Liver (tissue), 8 donors: ENCODE measurements at regions not wholly inside any gene's neighbourhood (a gene's known extent, or its start where the extent isn't known, plus 50 kb on each side); places are given as distances from the start of the nearest gene placed in this dataset.

ENCODE experiments used
- DNase-seq: peaks from one replicate; pipeline ENCODE4 v3.0.0-alpha.2; 2017; ENCODE audit warnings: low spot score
- H3K27ac ChIP-seq, 2 donors: one replicate each; pipeline ENCODE4 v1.7.0; 2013; ENCODE audit warnings: inconsistent platforms in 2 of 2, low read length in 2 of 2, control low read depth in 1 of 2, low read depth in 1 of 2, mild to moderate bottlenecking in 1 of 2
- H3K27me3 ChIP-seq, 4 donors: one replicate each; pipeline versions ENCODE4 v1.6.1 to v1.7.0; 2013; ENCODE audit warnings: low read length in 3 of 4, inconsistent platforms in 1 of 4, mild to moderate bottlenecking in 1 of 4, moderate library complexity in 1 of 4; ENCODE audit not compliant: control insufficient read depth in 4 of 4, insufficient read depth in 4 of 4
- H3K36me3 ChIP-seq, 4 donors: one replicate each; pipeline versions ENCODE4 v1.6.1 to v1.7.0; 2013; ENCODE audit warnings: low read length in 3 of 4, mild to moderate bottlenecking in 3 of 4, low read depth in 1 of 4, moderate library complexity in 1 of 4; ENCODE audit not compliant: control insufficient read depth in 4 of 4, insufficient read depth in 3 of 4
- H3K4me1 ChIP-seq, 4 donors: one replicate each; pipeline versions ENCODE4 v1.6.1 to v1.7.0; 2013; ENCODE audit warnings: low read length in 3 of 4, mild to moderate bottlenecking in 3 of 4, moderate library complexity in 1 of 4; ENCODE audit not compliant: control insufficient read depth in 4 of 4, insufficient read depth in 4 of 4
- H3K4me3 ChIP-seq, 3 donors: one replicate each; pipeline versions ENCODE4 v1.6.1 to v1.7.0; 2013; ENCODE audit warnings: low read length in 3 of 3, control low read depth in 1 of 3, low read depth in 1 of 3, mild to moderate bottlenecking in 1 of 3
- H3K9ac ChIP-seq, 2 donors: one replicate each; pipeline ENCODE4 v1.7.0; 2013; ENCODE audit warnings: low read length in 2 of 2, mild to moderate bottlenecking in 2 of 2, moderate library complexity in 2 of 2, control low read depth in 1 of 2, low read depth in 1 of 2
- H3K9me3 ChIP-seq, 4 donors: one replicate each; pipeline versions ENCODE4 v1.6.1 to v1.7.0; 2013; ENCODE audit warnings: low read length in 3 of 4; ENCODE audit not compliant: control insufficient read depth in 4 of 4
- ATF3 ChIP-seq: IDR thresholded peaks from 2 replicates; pipeline ENCODE4 v1.6.1; 2016; ENCODE audit warnings: antibody characterized with exemption
- CTCF ChIP-seq: fragments of 150-350 bp; IDR thresholded peaks from 2 replicates; pipeline ENCODE4 v1.5.1; 2017; ENCODE audit warnings: improper control_type of control experiment, low read depth, low read length; ENCODE audit not compliant: missing input control
- EGR1 ChIP-seq, 2 donors: IDR thresholded peaks; 2 replicates each; pipeline ENCODE4 v1.6.1; 2016 to 2018; ENCODE audit warnings: antibody characterized with exemption in 2 of 2, low read depth in 2 of 2
- FOXA1 ChIP-seq: IDR thresholded peaks from 2 replicates; pipeline ENCODE4 v1.6.1; 2016; ENCODE audit warnings: antibody characterized with exemption
- FOXA2 ChIP-seq: IDR thresholded peaks from 2 replicates; pipeline ENCODE4 v1.6.1; 2016; ENCODE audit warnings: antibody characterized with exemption
- GABPA ChIP-seq, 2 donors: IDR thresholded peaks in 1 of 2; conservative IDR thresholded peaks in 1 of 2; 2 replicates each; pipeline ENCODE4 v1.6.1; 2016; ENCODE audit warnings: antibody characterized with exemption in 2 of 2, mild to moderate bottlenecking in 1 of 2, moderate library complexity in 1 of 2
- HNF4A ChIP-seq, 2 donors: conservative IDR thresholded peaks; 2 replicates each; pipeline ENCODE4 v1.6.1; 2016; ENCODE audit warnings: antibody characterized with exemption in 2 of 2, mild to moderate bottlenecking in 2 of 2
- HNF4G ChIP-seq: IDR thresholded peaks from 2 replicates; pipeline ENCODE4 v1.6.1; 2016; ENCODE audit warnings: antibody characterized with exemption
- JUND ChIP-seq, 2 donors: IDR thresholded peaks; 2 replicates each; pipeline ENCODE4 v1.6.1; 2016; ENCODE audit warnings: antibody characterized with exemption in 2 of 2
- MAX ChIP-seq: IDR thresholded peaks from 2 replicates; pipeline ENCODE4 v1.6.1; 2016; ENCODE audit warnings: antibody characterized with exemption
- NR2F2 ChIP-seq: IDR thresholded peaks from 2 replicates; pipeline ENCODE4 v1.6.1; 2016; ENCODE audit warnings: antibody characterized with exemption
- RAD21 ChIP-seq, 2 donors: IDR thresholded peaks; 2 replicates each; pipeline ENCODE4 v1.6.1; 2016; ENCODE audit warnings: antibody characterized with exemption in 2 of 2, mild to moderate bottlenecking in 2 of 2
- RXRA ChIP-seq, 2 donors: IDR thresholded peaks; 2 replicates each; pipeline ENCODE4 v1.6.1; 2017 to 2018; ENCODE audit warnings: antibody characterized with exemption in 2 of 2, mild to moderate bottlenecking in 1 of 2
- SP1 ChIP-seq: IDR thresholded peaks from 2 replicates; pipeline ENCODE4 v1.6.1; 2018; ENCODE audit warnings: antibody characterized with exemption, mild to moderate bottlenecking
- TAF1 ChIP-seq: conservative IDR thresholded peaks from 2 replicates; pipeline ENCODE4 v1.6.1; 2016; ENCODE audit warnings: antibody characterized with exemption, mild to moderate bottlenecking
- YY1 ChIP-seq: IDR thresholded peaks from 2 replicates; pipeline ENCODE4 v1.6.1; 2016; ENCODE audit warnings: antibody characterized with exemption, mild to moderate bottlenecking
- ZBTB33 ChIP-seq: IDR thresholded peaks from 2 replicates; pipeline ENCODE4 v1.6.1; 2016; ENCODE audit warnings: antibody characterized with exemption
- WGBS: extraction: QIAGEN DNeasy Blood & Tissue Kit; methylation state at CpG from one replicate; pipeline ENCODE4 v1.1.7; 2013; 5-methylcytosine and 5-hydroxymethylcytosine counted together
- donor health status: healthy.
- donor health status: healthy.
- donor health status: healthy.
- donor health status: healthy.
- donor health status: healthy.

GRCh38 chr20:48171626-48172356, 386.5 kb upstream of the SULF2 start:
- no peaks in the 10 kb centered on the region for H3K36me3 ChIP-seq
- H3K9ac ChIP-seq = no peak overlapping the region
- no peak overlapping the region for H3K4me3 ChIP-seq
- no peaks in the 10 kb centered on the region for H3K4me1 ChIP-seq
- peaks cover 0 to 6% (median 4%) of the 10 kb centered on the region in 4 donors for H3K9me3 ChIP-seq
- TF ChIP-seq ZBTB33 = no peak
- H3K27ac ChIP-seq = no peak overlapping the region
- 73% methylated on average over 10 of the region's 10 CpGs for WGBS
- DNase-seq = no peak
- H3K27me3 ChIP-seq = no peaks in the 10 kb centered on the region

- Histone ChIP-seq H3K4me1 (no peaks in the 10 kb centered on the region), H3K36me3 (no peaks in the 10 kb centered on the region), H3K9ac (no peak overlapping the region), H3K27ac (no peak overlapping the region), H3K27me3 (peaks cover 0 to 1% (median 0%) of the 10 kb centered on the region in 4 donors), H3K4me3 (no peak overlapping the region), H3K9me3 (peaks cover 0 to 6% (median 4%) of the 10 kb centered on the region in 4 donors)
- 73% methylated on average over 6 of the region's 6 CpGs for WGBS
- no peak for DNase-seq
- TF ChIP-seq FOXA2 (no peak), EGR1 (IDR thresholded peaks at IDR 0.05; ENCODE audit: low read depth in 2 of 2) (no peak), JUND (IDR thresholded peaks at IDR 0.05) (no peak), TAF1 (no peak), HNF4G (no peak), FOXA1 (no peak), MAX (no peak), SP1 (no peak)
Measured at GRCh38 chr20:48171071-48171470, 385.8 kb upstream of the SULF2 start.

GRCh38 chr20:48170625-48171024, 385.3 kb upstream of the SULF2 start:
- H3K9me3 ChIP-seq = peaks cover 0 to 6% (median 4%) of the 10 kb centered on the region in 4 donors
- H3K9ac ChIP-seq = no peak overlapping the region
- no peaks in the 10 kb centered on the region for H3K4me1 ChIP-seq
- 74% methylated on average over 2 of the region's 2 CpGs for WGBS
- no peak overlapping the region for H3K27ac ChIP-seq
- no peak for TF ChIP-seq ATF3
- no peak for TF ChIP-seq TAF1
- no peak for TF ChIP-seq NR2F2
- no peak for TF ChIP-seq CTCF
- TF ChIP-seq RXRA (IDR thresholded peaks at IDR 0.05) = no peak
- no peak for TF ChIP-seq RAD21 (IDR thresholded peaks at IDR 0.05)
- TF ChIP-seq HNF4A (conservative IDR thresholded peaks at IDR 0.05) = no peak
- no peak for TF ChIP-seq YY1
- TF ChIP-seq FOXA2 = no peak
- TF ChIP-seq GABPA (IDR thresholded peaks at IDR 0.05 in 1 of 2, conservative IDR thresholded peaks at IDR 0.05 in 1 of 2) = no peak
- no peak for TF ChIP-seq ZBTB33
- no peak for TF ChIP-seq JUND (IDR thresholded peaks at IDR 0.05)
- TF ChIP-seq SP1 = no peak
- peaks cover 0 to 4% (median 0%) of the 10 kb centered on the region in 4 donors for H3K27me3 ChIP-seq
- no peaks in the 10 kb centered on the region for H3K36me3 ChIP-seq
- H3K4me3 ChIP-seq = no peak overlapping the region
- DNase-seq = no peak
